Natural killer cell treated with Interleukin-12 subunit alpha and Interleukin-12 subunit beta and Interleukin-15 and Interleukin-18, amount 100 ng/mL, for 72 hours (primary cell): ENCODE measurements at regions not wholly inside any gene's neighbourhood (a gene's known extent, or its start where the extent isn't known, plus 50 kb on each side); places are given as distances from the start of the nearest gene placed in this dataset.
A peak's percentile ranks its signal among the peaks of the same experiment; 100 is the strongest.

ENCODE experiments used
- ATAC-seq, 2 donors: fragments of 150-1000 bp; cut with Tn5 transposase in 1 of 2; sonication (Bioruptor Pico), chemical (Tn5 transposase) in 1 of 2; 2 replicates each; pipeline ENCODE4 v1.10.0; 2021
- DNase-seq: peaks from one replicate; pipeline ENCODE4 v3.0.0; 2022; ENCODE audit warnings: low spot score
- H3K27ac Mint-ChIP-seq, 2 donors: 1 replicate in 1 of 2; 2 replicates in 1 of 2; pipeline ENCODE4 v1.8.0; 2022; ENCODE audit warnings: mixed read lengths in 2 of 2, mild to moderate bottlenecking in 1 of 2, moderate library complexity in 1 of 2
- H3K27me3 Mint-ChIP-seq, 2 donors: 1 replicate in 1 of 2; 2 replicates in 1 of 2; pipeline ENCODE4 v1.8.0; 2022; ENCODE audit warnings: mixed read lengths in 2 of 2
- H3K36me3 Mint-ChIP-seq: one replicate; pipeline ENCODE4 v1.8.0; 2022; ENCODE audit warnings: mixed read lengths
- H3K4me1 Mint-ChIP-seq, 2 donors: 1 replicate in 1 of 2; 2 replicates in 1 of 2; pipeline ENCODE4 v1.8.0; 2022; ENCODE audit warnings: low read depth in 2 of 2, mixed read lengths in 2 of 2, mild to moderate bottlenecking in 1 of 2
- H3K4me3 Mint-ChIP-seq: one replicate; pipeline ENCODE4 v1.8.0; 2022; ENCODE audit warnings: mixed read lengths
- H3K9me3 Mint-ChIP-seq: 2 replicates; pipeline ENCODE4 v1.8.0; 2022; ENCODE audit warnings: mixed read lengths

DNA sequence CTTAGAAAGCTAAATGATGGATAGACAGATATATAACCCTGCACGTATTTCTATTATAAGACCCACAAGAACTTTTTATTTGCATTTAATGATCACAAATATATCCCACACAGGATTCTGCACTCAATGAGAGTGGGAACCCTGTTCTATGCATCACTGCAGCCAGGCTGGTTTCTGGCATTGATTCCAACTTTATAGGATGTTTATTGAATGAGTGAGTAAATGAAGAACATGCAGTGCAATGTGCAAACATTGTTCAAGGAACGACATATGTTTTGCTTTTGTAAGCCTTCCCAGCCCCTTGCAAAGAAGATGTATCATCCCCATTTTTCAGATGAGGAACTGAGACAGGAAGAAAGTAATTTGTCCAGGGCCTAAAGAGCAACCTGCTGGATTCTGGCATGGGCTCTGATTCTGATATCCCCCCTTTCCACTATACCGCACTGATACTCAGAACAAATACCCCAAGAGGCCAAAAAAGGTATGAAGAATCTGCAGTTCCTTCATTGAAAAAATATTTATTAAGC is 246.3 kb downstream of the LACC1 start:
- peaks cover 16% of the 10 kb centered on the region for H3K36me3 Mint-ChIP-seq
- no peaks in the 10 kb centered on the region for H3K4me1 Mint-ChIP-seq
- H3K27me3 Mint-ChIP-seq, result peaks cover 3 to 7% of the 10 kb centered on the region in 2 donors
- H3K4me3 Mint-ChIP-seq, result no peak overlapping the region
- ATAC-seq (no peak), DNase-seq (no peak)
- H3K27ac Mint-ChIP-seq, result no peak overlapping the region
- peaks cover 3% of the 10 kb centered on the region for H3K9me3 Mint-ChIP-seq

DNA sequence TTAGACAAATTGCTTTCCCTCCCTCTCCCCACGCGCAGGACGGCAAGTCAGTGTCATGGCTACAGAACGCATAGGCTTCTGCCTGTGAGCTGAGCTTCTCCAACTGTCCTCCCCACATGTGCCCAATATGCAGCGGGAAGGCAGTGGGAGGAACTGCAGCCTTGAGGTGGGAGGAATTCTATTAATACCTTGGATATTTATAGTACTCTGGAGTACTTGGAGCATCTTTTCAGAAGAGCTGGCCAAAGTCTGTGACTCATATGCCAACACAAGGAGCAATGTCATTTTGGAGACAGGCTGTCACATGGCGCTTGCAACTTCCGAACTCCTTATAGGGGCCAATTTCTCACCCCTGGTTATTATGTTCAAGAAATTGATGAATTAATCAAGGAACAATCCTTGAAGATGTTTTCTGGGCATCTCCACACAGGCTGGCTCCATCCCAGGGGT is 245.0 kb upstream of the SERP2 start:
- peaks cover 10% of the 10 kb centered on the region for H3K36me3 Mint-ChIP-seq
- no peaks in the 10 kb centered on the region for H3K4me1 Mint-ChIP-seq
- ATAC-seq (no peak), DNase-seq (no peak)
- H3K9me3 Mint-ChIP-seq, result no peaks in the 10 kb centered on the region
- H3K4me3 Mint-ChIP-seq, result no peak overlapping the region
- H3K27me3 Mint-ChIP-seq, result peaks cover 5 to 18% of the 10 kb centered on the region in 2 donors
- H3K27ac Mint-ChIP-seq, result no peak overlapping the region

DNA sequence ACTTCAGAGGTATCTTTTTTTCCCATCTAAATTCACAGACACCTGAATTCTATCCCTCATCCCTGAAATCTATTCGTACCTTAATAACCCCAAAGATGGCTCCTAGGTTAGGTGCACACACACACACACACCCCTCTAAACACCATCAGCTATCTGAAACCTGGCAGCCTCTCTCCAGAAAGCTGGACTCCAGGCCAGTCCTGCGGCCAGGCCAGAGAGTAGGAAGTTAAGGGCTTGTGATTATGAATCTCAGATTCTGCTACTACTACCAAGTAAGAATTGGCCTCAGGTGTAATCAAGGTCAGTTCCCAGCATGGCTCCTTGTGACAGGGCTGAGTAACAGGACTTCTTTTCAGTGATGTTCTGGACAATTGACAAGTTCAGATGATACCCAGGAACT is 244.2 kb upstream of the SERP2 start:
- ATAC-seq (no peak), DNase-seq (no peak)
- Mint-ChIP-seq H3K4me1 (no peaks in the 10 kb centered on the region), H3K27me3 (peaks cover 5 to 18% of the 10 kb centered on the region in 2 donors), H3K36me3 (peaks cover 1% of the 10 kb centered on the region), H3K9me3 (no peaks in the 10 kb centered on the region), H3K4me3 (no peak overlapping the region), H3K27ac (no peak overlapping the region)

GRCh38 chr13:44131069-44131614 is 242.5 kb upstream of the SERP2 start:
- Mint-ChIP-seq H3K36me3 (no peaks in the 10 kb centered on the region), H3K9me3 (no peaks in the 10 kb centered on the region), H3K4me3 (no peak overlapping the region), H3K27ac (peak overlapping the region in 1 of 2 donors; percentile 45), H3K27me3 (peaks cover 5 to 18% of the 10 kb centered on the region in 2 donors), H3K4me1 (no peaks in the 10 kb centered on the region)
- ATAC-seq (no peak), DNase-seq (no peak)

DNA sequence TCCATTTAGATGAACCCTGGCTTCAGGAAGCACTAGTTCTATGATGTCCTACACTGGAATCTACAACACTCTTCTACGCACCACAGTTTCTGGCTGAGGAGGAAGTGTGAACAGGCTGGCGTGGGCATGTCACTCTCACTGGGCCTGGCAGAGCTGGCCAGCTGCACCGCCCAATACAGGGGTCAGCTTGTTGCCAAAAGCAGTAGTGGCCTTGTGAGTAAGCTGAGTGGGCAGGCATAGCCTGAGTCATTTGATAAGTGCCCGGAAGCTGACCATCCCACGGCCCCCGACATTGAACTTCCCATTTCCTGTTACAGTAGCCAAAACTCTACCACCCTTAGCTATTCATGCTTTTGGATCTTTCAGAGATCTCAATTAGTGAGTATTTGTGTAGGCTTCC is 240.9 kb upstream of the SERP2 start:
- Mint-ChIP-seq H3K27ac (peak overlapping the region in 1 of 2 donors; percentile 10), H3K36me3 (no peaks in the 10 kb centered on the region), H3K4me3 (no peak overlapping the region), H3K9me3 (no peaks in the 10 kb centered on the region), H3K4me1 (no peaks in the 10 kb centered on the region), H3K27me3 (peaks cover 7 to 18% of the 10 kb centered on the region in 2 donors)
- DNase-seq (no peak), ATAC-seq (peak in 1 of 2 donors; percentile 59)

DNA sequence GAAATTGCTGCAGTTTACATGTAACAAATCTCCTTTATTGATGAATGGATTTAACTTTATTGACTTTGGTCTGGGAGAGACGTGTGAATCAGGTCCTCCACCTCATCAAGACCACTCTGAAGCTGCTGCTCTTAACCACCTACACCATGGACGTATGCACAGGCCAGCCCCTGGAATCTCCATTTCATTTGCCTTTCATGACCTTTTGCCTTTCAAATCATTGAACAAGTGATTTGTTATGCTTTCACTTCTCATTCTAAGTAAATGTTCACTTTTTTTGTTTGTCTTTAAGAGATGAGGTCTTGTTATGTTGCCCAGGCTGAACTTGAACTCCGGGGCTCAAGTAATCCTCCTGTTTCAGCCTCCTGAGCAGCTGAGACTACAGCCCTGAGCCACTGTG is 240.0 kb upstream of the SERP2 start:
- Mint-ChIP-seq H3K27ac (no peak overlapping the region), H3K4me3 (no peak overlapping the region), H3K27me3 (peaks cover 7 to 18% of the 10 kb centered on the region in 2 donors), H3K4me1 (no peaks in the 10 kb centered on the region), H3K36me3 (no peaks in the 10 kb centered on the region), H3K9me3 (no peaks in the 10 kb centered on the region)
- DNase-seq, result no peak
- ATAC-seq, result no peak

GRCh38 chr13:44135566-44135965 is 238.1 kb upstream of the SERP2 start:
- ATAC-seq, result no peak
- no peak overlapping the region for H3K27ac Mint-ChIP-seq

DNA sequence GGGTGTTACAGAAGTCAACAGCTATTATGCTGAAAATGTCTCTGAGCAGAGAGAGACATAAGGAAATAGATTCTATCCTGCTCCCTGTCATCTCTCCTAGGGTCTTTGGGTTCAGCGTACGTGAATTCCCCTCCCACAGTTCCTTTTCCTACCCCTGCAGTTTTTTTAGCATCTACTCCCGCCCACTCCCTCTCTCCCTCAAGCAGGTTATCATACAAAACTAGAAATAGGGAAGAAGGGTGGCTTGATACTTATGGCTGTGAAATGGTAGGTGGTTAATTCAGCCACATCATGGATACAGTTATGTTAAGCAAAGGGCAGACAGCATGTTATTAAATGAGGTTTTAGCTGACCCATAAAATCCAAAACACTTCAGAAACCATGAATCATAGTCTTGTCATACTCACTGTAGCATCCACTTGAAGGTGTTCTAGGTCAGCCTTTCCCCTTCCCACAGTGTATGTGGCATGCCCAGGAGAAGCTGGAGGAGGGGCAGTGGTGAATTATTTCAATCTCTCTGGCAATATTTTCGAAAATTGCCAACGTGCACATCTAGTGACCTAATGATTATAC is 236.8 kb upstream of the SERP2 start:
- ATAC-seq, result no peak
- DNase-seq, result no peak
- H3K4me1 Mint-ChIP-seq, result peaks cover 6 to 8% of the 10 kb centered on the region in 2 donors
- H3K27me3 Mint-ChIP-seq, result peaks cover 3 to 4% of the 10 kb centered on the region in 2 donors
- no peaks in the 10 kb centered on the region for H3K9me3 Mint-ChIP-seq
- H3K27ac Mint-ChIP-seq, result no peak overlapping the region
- no peaks in the 10 kb centered on the region for H3K36me3 Mint-ChIP-seq
- no peak overlapping the region for H3K4me3 Mint-ChIP-seq

More at GRCh38 chr13:44135566-44135965, 238.1 kb upstream of the SERP2 start:
- peaks cover 4 to 11% of the 10 kb centered on the region in 2 donors for H3K27me3 Mint-ChIP-seq
- H3K9me3 Mint-ChIP-seq, result no peaks in the 10 kb centered on the region
- no peak overlapping the region for H3K4me3 Mint-ChIP-seq
- no peaks in the 10 kb centered on the region for H3K36me3 Mint-ChIP-seq
- no peak for DNase-seq
- H3K4me1 Mint-ChIP-seq, result no peaks in the 10 kb centered on the region

DNA sequence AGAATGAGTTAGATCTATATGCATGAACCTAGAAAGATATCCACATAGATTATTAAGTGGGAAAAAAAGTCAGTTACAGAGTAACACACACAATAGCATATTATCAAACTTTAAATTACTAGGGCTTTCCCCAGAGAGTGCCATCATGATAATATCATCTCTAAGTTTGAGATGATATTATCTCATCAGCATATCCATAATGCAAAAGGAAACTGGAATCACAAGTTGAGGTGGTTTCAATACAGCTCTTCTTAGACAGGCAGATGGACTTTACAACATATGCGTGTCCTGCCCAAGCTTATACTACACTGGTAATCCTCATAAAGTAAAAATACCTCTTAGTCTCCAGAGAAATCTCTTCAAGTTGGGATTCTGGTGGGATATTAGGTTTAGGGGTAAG is 236.2 kb upstream of the SERP2 start:
- peaks cover 9 to 12% of the 10 kb centered on the region in 2 donors for H3K4me1 Mint-ChIP-seq
- no peak overlapping the region for H3K27ac Mint-ChIP-seq
- peaks cover 0 to 3% of the 10 kb centered on the region in 2 donors for H3K27me3 Mint-ChIP-seq
- no peaks in the 10 kb centered on the region for H3K9me3 Mint-ChIP-seq
- no peaks in the 10 kb centered on the region for H3K36me3 Mint-ChIP-seq
- H3K4me3 Mint-ChIP-seq, result no peak overlapping the region
- no peak for DNase-seq
- no peak for ATAC-seq

DNA sequence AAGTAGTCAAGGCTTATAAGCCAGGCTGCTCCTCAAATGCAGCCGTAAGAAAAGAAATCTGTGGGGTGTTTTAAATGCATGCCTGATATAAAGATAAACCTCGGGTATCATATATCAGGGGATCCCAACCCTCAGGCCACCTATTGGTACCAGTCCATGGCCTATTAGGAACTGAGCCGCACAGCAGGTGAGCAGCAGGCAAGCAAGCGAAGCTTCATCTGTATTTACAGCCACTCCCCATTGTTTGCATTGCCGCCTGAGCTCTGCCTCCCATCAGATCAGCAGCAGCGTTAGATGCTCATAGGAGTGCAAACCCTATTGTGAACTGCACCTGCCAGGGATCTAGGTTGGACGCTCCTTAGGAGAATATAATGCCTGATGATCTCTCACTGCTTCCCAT is 233.5 kb upstream of the SERP2 start:
- DNase-seq (no peak), ATAC-seq (no peak)
- Mint-ChIP-seq H3K27me3 (peaks cover 4% of the 10 kb centered on the region in 2 donors), H3K4me1 (peaks cover 18 to 22% of the 10 kb centered on the region in 2 donors), H3K27ac (no peak overlapping the region), H3K36me3 (no peaks in the 10 kb centered on the region), H3K9me3 (no peaks in the 10 kb centered on the region), H3K4me3 (no peak overlapping the region)

GRCh38 chr13:44140888-44141724 is 232.5 kb upstream of the SERP2 start:
- peaks cover 18 to 22% of the 10 kb centered on the region in 2 donors for H3K4me1 Mint-ChIP-seq
- no peaks in the 10 kb centered on the region for H3K9me3 Mint-ChIP-seq
- H3K27me3 Mint-ChIP-seq, result peaks cover 5 to 7% of the 10 kb centered on the region in 2 donors
- peak overlapping the region; percentile 89 for H3K4me3 Mint-ChIP-seq
- ATAC-seq (no peak), DNase-seq (no peak)
- no peaks in the 10 kb centered on the region for H3K36me3 Mint-ChIP-seq
- peak overlapping the region; percentile 84 to 93 for H3K27ac Mint-ChIP-seq

- peaks cover 18 to 22% of the 10 kb centered on the region in 2 donors for H3K4me1 Mint-ChIP-seq
- H3K36me3 Mint-ChIP-seq, result no peaks in the 10 kb centered on the region
- H3K27me3 Mint-ChIP-seq, result peaks cover 3 to 7% of the 10 kb centered on the region in 2 donors
- ATAC-seq, result peak; percentile 100
- H3K27ac Mint-ChIP-seq, result peak overlapping the region; percentile 84 to 93
- H3K4me3 Mint-ChIP-seq, result peak overlapping the region; percentile 89
- peak; percentile 98 for DNase-seq
- no peaks in the 10 kb centered on the region for H3K9me3 Mint-ChIP-seq
These were observed 231.7 kb upstream of the SERP2 start for GRCh38 chr13:44141725-44142539.

DNA sequence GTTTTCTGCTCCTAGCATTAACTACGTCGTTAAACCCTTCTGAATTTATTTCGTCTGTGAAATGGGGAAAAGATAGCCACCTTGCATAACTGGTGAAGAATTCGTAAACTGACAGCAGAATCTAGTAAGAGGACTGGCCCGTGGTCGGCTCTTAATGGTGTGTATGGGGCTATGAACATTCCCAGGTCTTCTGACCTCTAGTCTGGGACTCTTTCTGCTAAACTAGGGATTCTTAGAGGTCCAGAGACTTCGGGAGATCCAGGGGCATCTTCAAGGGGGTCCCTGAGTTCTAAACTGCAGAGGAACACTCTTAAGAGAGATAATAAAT is 231.1 kb upstream of the SERP2 start:
- H3K27ac Mint-ChIP-seq, result peak overlapping the region; percentile 84 to 93
- ATAC-seq, result no peak

More for the DNA sequence above, 231.1 kb upstream of the SERP2 start:
- DNase-seq, result no peak
- Mint-ChIP-seq H3K27me3 (peaks cover 3 to 7% of the 10 kb centered on the region in 2 donors), H3K4me3 (peak overlapping the region; percentile 89), H3K36me3 (no peaks in the 10 kb centered on the region), H3K9me3 (no peaks in the 10 kb centered on the region), H3K4me1 (peaks cover 18 to 22% of the 10 kb centered on the region in 2 donors)
